ENCODE measurements at regions not wholly inside any gene's neighbourhood (a gene's known extent, or its start where the extent isn't known, plus 50 kb on each side); places are given as distances from the start of the nearest gene placed in this dataset.

DNA sequence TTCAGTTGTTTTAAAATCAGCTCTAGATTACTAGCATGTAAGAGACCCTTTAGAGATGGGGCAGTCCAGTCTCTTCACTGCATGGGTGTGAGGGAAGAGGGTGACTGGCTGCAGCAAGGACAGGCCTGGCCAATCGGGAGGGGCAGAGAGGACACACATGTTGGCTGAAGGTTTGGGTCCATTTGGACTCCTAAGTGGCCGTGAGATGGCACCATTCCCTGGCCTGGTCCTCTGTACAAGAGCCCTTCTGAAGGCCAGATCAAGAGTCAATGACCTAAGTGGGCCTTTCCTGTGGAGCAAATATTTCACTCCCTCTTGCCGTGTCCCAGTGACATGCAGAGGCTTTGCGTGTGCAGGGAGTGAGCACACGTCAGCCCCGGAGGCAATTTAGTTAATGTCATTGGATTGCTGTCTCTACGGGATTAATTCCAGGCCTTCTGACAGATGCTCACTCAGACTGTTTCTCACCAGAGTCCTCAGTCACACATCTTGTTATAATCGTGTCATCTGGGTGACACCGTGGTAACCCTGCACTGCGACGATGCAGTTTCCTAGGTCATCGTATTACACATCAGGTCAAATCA lies 613.0 kb downstream of the NPHP4 start:
- DNase-seq (ENCODE audit: low spot score), result no peak

DNA sequence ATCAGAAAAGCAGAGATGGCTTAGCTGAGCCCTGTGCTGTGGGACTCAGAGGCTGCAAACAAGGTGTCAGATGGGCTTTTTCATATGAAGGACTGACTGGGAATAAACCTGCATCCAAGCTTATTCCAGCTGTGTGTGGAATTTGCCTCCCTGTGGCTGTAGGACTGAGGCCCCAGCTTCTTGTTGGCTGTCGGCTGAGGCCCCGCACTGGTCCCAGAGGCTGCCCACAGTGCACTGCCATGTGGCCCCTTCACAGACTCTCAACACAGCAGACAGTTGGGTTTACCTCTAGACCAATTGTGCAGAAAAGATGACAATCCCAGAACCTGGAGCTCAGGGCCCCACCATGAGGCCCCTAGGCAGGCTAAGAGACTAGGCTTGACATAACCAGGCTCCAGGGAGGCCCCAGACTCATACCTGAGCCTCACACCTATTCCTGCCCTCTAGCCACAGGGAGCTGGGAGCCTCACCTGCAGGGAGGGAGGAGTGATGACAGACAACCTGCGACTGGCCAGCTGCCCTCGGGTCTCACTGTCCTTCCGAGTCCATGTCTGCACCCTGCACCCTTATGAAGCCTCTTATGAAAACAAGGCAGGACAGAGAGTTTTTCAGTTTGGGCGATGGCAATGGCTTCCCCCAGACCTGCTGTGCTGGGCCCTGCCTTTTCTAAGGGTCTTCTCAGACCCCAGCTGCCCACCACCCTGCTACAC lies 615.5 kb downstream of the NPHP4 start:
- no peak for DNase-seq (ENCODE audit: low spot score)

DNA sequence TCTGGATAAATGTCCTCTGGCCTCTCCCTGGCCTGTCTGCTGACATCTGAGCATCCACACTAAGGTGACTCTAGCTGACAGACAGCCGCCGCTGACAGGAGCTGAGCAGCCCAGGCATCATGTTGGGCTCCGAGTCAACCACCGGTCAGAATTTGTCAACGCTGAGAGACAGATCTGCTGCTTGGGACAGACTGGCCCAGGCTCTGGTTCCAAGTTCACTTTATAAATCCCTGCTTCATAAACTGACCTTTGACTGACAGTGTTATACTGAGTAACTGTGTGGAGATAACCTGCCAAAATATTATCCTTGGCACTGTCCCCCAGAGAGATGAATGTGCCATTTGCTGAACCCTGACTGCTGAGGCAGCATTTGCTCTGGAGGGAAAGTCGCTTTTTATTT lies 616.7 kb downstream of the NPHP4 start:
- no peak for DNase-seq (ENCODE audit: low spot score)

DNA sequence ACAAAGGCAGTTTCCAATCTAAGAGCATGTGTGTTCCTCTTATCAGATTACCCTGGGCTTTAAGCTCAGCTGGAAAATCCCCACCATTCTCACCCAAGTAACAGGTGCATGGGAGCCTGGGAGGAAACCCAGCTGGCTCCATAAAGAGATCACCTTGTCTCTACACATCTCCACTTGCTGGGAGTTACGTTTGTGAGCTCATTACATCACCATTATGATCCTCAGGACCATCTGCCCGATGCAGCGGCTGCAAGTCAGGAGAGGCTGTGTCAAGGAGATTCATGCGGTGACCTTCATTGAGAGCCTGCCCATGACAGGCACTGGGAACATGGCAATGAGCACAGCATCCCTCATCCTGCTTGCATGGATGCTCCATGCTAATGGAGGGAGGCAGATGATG lies 618.0 kb downstream of the NPHP4 start:
- DNase-seq (ENCODE audit: low spot score), result no peak

- no peak for DNase-seq (ENCODE audit: low spot score)
Observed at GRCh38 chr1:5373281-5373680, 618.9 kb downstream of the NPHP4 start.

DNA sequence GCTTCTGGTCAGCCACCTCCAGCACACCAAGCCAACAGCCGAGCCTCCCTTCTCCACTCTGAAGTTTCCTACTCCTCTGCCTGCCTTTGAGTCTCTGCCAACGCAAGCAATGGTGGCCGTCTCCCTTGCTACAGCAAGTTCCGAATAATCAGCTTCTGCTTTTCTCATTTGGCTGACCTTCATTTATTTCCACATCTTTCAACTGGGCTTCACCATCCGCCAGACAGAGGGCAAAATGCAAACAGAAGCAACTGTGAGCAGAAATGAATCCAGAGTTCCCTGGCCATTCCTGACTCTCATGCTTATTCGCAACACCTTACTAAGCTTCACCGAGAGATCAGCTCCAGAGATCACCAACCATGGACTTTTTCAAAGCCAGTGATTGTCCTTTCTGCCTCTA lies 621.0 kb downstream of the NPHP4 start:
- no peak for DNase-seq (ENCODE audit: low spot score)

- DNase-seq (ENCODE audit: low spot score), result no peak
Observed at GRCh38 chr1:5370311-5370710, 621.9 kb downstream of the NPHP4 start.

GRCh38 chr1:5369223-5369622 lies 623.0 kb downstream of the NPHP4 start:
- no peak for DNase-seq (ENCODE audit: low spot score)

DNA sequence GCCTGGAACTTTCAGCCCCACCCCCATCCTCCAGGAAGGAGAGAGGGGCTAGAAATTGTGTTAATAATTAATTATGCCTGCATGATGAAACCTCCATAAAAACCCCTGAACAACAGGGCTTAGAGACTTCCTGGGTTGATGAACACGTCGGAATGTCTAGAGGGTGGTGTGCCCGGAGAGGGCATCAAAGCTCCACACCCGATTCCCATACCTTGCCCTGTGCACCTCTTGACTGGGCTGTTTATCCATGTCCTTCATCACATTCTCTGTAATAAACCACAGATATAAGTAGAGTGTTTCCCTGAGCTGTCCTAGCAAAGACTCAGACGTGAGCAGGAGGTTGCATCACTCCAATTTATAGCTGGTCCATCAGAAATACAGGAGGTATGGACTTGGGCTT lies 624.0 kb downstream of the NPHP4 start:
- no peak for DNase-seq (ENCODE audit: low spot score)

GRCh38 chr1:5367306-5367705 lies 624.9 kb downstream of the NPHP4 start:
- no peak for DNase-seq (ENCODE audit: low spot score)

DNA sequence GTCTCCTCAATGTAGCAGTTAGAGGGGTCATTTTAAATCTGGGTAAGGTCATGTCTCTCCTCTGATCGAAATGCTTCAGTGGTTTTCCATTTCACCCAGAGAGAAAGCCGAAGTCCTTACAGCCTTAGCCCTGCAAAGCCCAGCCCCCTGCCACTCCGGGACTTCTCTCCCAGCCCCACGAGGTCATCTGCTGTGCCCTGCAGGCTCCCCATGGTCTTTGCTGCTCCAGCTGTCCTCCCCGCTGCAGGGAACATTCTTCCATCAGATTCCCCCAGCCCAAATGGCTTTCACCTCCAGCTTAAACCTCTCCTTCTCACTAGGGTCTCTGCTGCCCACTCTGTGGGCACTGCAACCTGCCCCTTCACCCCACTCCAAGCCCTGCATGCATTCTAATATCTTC lies 626.5 kb downstream of the NPHP4 start:
- no peak for DNase-seq (ENCODE audit: low spot score)

DNA sequence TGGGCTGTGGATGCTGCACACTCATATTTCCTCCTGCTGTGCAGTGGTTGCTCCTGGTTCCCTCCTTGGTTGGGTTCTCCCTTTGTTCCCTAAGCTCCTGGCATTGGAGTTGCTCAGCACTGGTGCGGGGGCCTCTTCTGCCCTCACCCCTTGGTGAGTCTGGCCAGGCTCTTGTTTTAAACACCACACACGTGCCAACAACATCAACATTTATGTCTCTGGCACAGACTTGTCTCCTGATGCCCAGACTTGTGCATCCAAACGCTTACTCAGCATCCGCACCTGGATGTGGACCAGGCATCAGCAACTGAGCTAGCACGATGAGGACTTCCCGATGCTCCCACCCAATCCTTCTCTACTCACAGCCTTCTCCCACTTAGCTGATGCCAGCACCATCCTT lies 627.6 kb downstream of the NPHP4 start:
- no peak for DNase-seq (ENCODE audit: low spot score)

GRCh38 chr1:5354681-5355080 lies 637.5 kb downstream of the NPHP4 start:
- DNase-seq (ENCODE audit: low spot score), result no peak

DNA sequence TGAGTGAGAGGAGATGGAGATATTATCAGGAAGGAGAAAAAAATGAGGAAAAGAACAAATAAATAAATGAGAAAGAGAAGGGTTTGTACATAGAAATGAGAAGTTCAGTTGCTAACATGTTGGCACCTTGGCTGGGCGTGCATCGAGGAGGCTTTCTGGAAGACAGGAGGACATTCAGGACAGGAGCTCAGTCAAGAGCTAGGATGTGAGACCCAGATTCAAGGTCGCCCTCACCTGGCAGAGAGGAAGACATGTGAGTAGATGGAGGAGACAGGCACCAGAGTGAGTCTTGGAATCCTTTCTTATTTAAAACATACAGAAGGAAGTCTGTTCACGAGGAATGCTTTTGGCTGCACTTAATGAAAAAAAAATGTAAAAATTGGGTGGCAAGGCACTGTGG lies 640.9 kb downstream of the NPHP4 start:
- no peak for DNase-seq (ENCODE audit: low spot score)

GRCh38 chr1:5349526-5349925 lies 642.7 kb downstream of the NPHP4 start:
- DNase-seq (ENCODE audit: low spot score), result no peak

DNA sequence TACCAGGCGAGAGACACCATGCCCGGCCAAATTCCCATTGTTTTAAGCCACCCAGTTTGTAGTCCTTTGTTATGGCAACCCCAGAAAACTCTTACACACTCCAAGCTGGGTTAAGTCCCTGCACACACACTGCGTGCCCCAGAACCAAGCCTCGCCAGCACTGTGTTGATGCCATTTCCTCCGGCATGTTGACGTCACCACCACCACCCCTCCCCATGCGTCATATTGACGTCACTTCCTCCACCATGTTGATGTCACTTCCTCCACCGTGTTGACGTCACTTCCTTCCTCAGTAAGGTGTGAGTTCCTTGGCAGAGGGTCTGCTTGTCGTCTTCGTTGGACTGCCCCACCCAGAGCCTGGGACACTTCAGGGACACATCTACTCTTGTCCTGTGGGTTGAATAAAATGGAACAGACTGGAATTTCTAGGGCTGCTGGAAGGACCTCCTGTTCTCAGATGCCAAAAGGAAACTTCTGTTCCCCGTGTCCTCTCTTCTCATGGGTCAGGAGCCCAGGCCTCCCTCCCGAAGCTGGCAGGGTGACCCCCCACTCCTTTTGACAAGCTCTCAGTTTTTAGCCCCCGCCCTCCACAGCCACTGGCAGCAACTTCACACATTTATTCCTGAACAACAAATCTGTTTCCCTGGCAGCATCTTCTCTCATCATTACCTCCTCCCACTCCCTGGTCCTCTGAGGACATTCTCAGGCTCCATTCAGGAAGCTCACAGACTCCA lies 643.3 kb downstream of the NPHP4 start:
- DNase-seq (ENCODE audit: low spot score), result no peak

DNA sequence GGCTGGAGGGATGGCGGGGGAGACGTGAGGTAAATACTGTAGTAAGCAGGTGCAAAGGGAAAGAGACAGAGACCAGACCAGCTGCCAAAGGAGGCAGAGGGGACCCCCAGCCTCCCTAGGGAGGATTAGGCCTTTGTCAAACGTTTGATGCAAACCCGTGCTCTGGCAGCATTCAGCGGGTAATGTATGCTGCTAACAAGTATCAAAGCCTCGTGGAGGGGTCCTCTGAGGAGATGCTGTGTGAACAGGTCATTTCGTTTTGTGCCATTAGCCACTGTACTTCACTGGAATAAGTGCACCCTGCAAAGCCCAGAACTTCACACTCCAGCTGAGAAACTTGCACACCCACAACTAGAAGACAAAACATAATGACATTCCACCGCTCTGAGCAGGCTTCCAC lies 644.5 kb downstream of the NPHP4 start:
- DNase-seq (ENCODE audit: low spot score), result no peak

DNA sequence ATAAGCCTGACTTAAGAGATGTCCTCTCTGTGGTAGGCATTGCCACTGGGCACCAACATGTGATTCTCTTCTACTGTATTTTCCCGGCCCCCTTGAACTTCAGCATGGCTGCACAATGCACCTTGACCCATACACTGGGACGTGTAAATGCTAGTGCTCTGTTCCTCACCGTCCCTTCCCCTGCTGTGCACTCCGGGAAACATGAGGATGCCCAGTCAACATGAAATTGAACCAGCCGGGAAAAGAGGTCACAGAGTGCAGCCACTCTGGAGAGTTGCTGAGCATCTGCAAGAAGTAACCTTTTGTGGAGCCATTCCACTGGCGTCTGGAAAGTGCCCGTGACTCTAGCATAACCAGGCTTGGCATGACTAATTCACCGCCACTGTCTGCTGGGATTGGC lies 646.7 kb downstream of the NPHP4 start:
- no peak for DNase-seq (ENCODE audit: low spot score)

DNA sequence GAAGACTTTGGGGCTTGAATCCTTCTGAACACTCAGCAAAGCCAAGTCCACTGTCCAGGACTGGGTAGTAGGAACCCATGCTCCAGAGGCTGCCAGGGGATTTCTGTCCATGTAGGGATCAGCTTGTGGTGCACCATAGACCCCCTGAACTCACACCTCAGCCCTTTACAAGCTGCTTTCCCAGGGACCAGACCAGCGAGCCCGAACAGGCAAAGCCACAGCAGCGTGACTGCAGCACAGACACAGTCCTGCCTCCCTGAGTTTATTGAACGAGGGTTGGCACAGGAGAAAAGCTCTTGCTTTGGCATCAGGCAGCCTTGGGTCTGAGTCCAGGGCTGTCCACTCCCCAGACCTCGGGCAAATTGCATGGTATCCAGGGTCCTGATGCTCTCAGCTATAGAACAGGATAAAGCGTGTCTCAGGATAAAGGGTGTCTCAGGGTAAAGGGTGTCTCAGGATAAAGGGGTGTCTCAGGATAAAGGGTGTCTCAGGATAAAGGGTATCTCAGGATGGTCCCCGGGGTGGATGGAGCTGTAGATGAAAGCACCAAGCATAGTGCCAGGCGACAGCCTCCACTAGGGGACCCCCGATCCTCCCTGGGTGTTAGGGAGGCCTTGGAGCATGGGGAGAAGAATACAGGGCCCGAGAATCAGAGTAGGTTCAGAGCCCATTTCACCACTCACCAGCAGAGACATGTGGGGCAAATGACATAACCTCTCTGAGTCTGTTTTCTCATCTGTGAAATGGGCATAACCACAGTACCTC lies 648.8 kb downstream of the NPHP4 start:
- no peak for DNase-seq (ENCODE audit: low spot score)

DNA sequence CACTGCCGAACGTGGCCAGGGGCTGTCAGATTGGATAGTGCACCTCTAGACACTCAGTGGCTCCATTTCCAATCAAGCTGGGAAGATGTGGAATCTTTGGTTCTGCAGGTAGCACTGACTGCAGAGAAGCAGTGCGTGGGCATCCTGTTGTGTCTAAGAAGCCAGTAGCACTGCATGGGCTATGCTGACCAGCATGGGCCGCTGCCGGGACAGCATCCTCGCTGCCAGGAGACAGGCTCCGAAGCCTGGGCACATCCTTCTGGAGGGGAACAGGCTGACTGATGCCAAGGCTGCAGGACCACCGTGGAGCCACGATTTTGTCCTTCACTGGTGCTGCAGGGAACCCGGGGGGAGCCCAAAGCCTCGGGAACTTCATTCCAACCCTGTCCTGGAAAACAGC lies 649.4 kb downstream of the NPHP4 start:
- no peak for DNase-seq (ENCODE audit: low spot score)

GRCh38 chr1:5342172-5342571 lies 650.1 kb downstream of the NPHP4 start:
- no peak for DNase-seq (ENCODE audit: low spot score)

GRCh38 chr1:5341471-5341870 lies 650.8 kb downstream of the NPHP4 start:
- no peak for DNase-seq (ENCODE audit: low spot score)

All from activated CD4-positive, alpha-beta T cell treated with anti-CD3 and anti-CD28 coated beads, Interleukin-2, Interleukin-4, amounts not matched to agents 100 ng/mL and 50 ng/mL, durations not matched to agents 16 hours and 8 hours (primary cell).